ENCODE measurements at regions not wholly inside any gene's neighbourhood (a gene's known extent, or its start where the extent isn't known, plus 50 kb on each side); places are given as distances from the start of the nearest gene placed in this dataset.
"Not testable (repeated sequence)": the region's sequence is repeated elsewhere in the genome, so short reads cannot be mapped to it uniquely, and the experiment has no call there.

- intact Hi-C loops (cut with DNase I): no loop called here
- H3K9me3 ChIP-seq: no peaks in the 10 kb centered on the region
- no peaks in the 10 kb centered on the region for H3K27me3 ChIP-seq
- 42 to 49% methylated on average over 4 to 5 of the region's 5 CpGs for WGBS, 2 donors
- H3K4me3 ChIP-seq (replicated peaks in 1 of 3): no peak overlapping the region
- H3K27ac ChIP-seq: no peak overlapping the region
- TF ChIP-seq CTCF (IDR thresholded peaks at IDR 0.05) (no peak), POLR2A (IDR thresholded peaks at IDR 0.05) (no peak)
- H3K36me3 ChIP-seq: no peaks in the 10 kb centered on the region
- peak in 1 of 2 donors; percentile 16 for DNase-seq
- no peaks in the 10 kb centered on the region for H3K4me1 ChIP-seq
Measured at GRCh38 chr14:105748204-105748578, 221.8 kb downstream of the TMEM121 start.

- not testable (repeated sequence) for DNase-seq
- WGBS, 2 donors: 66 to 74% methylated on average over 6 of the region's 6 CpGs
Measured at GRCh38 chr14:105748710-105749109, 222.3 kb downstream of the TMEM121 start.

GRCh38 chr14:105749870-105750541 is 223.6 kb downstream of the TMEM121 start:
- intact Hi-C loops (cut with DNase I); H3K4me3 ChIP-seq (replicated peaks in 1 of 3); DNase-seq; H3K4me1 ChIP-seq; H3K9me3 ChIP-seq; H3K27me3 ChIP-seq; H3K27ac ChIP-seq; H3K36me3 ChIP-seq: not testable (repeated sequence)
- WGBS, 2 donors: 71 to 83% methylated on average over 5 to 7 of the region's 19 CpGs

More at GRCh38 chr14:105748710-105749109, 222.3 kb downstream of the TMEM121 start:
- H3K27ac ChIP-seq; intact Hi-C loops (cut with DNase I); H3K36me3 ChIP-seq; H3K4me1 ChIP-seq; H3K27me3 ChIP-seq; H3K9me3 ChIP-seq; H3K4me3 ChIP-seq (replicated peaks in 1 of 3): not testable (repeated sequence)

- intact Hi-C loops (cut with DNase I); H3K4me3 ChIP-seq (replicated peaks in 1 of 3); H3K4me1 ChIP-seq; H3K36me3 ChIP-seq; H3K27me3 ChIP-seq; DNase-seq; H3K9me3 ChIP-seq; H3K27ac ChIP-seq: not testable (repeated sequence)
- WGBS, 2 donors: 91 to 98% methylated on average over 12 to 13 of the region's 18 CpGs
Measured at GRCh38 chr14:105751291-105751751, 224.9 kb downstream of the TMEM121 start.

GRCh38 chr14:105752420-105752819 is 226.0 kb downstream of the TMEM121 start:
- H3K4me1 ChIP-seq; DNase-seq; H3K27me3 ChIP-seq; H3K36me3 ChIP-seq; H3K27ac ChIP-seq; H3K4me3 ChIP-seq (replicated peaks in 1 of 3); intact Hi-C loops (cut with DNase I); H3K9me3 ChIP-seq: not testable (repeated sequence)
- 60 to 78% methylated on average over 3 to 4 of the region's 7 CpGs for WGBS, 2 donors

GRCh38 chr14:105760691-105761344 is 234.4 kb downstream of the TMEM121 start:
- Histone ChIP-seq H3K27me3 (no peaks in the 10 kb centered on the region), H3K4me1 (no peaks in the 10 kb centered on the region), H3K9me3 (no peaks in the 10 kb centered on the region), H3K4me3 (replicated peaks in 1 of 3) (no peak overlapping the region), H3K36me3 (no peaks in the 10 kb centered on the region), H3K27ac (no peak overlapping the region)
- TF ChIP-seq POLR2A (IDR thresholded peaks at IDR 0.05) (no peak), CTCF (IDR thresholded peaks at IDR 0.05) (no peak)
- WGBS, 2 donors: 70 to 81% methylated on average over 11 to 13 of the region's 18 CpGs
- DNase-seq: no peak
- intact Hi-C loops (cut with DNase I): no loop called here

GRCh38 chr14:105761345-105761740 is 235.0 kb downstream of the TMEM121 start:
- H3K9me3 ChIP-seq; H3K4me1 ChIP-seq; H3K27ac ChIP-seq; H3K36me3 ChIP-seq; DNase-seq; intact Hi-C loops (cut with DNase I); H3K4me3 ChIP-seq (replicated peaks in 1 of 3); H3K27me3 ChIP-seq: not testable (repeated sequence)
- 77 to 80% methylated on average over 2 to 5 of the region's 5 CpGs for WGBS, 2 donors
